CD4-positive, CD25-positive, alpha-beta regulatory T cell (primary cell): ENCODE measurements at regions not wholly inside any gene's neighbourhood (a gene's known extent, or its start where the extent isn't known, plus 50 kb on each side); places are given as distances from the start of the nearest gene placed in this dataset.

Experiments used
- ATAC-seq, 2 donors: fragments of 150-1000 bp; cut with Tn5 transposase; one replicate each; pipeline ENCODE4 v1.10.0; 2021; ENCODE audit warnings: low read depth in 2 of 2, moderate number of reproducible peaks in 2 of 2, moderate library complexity in 1 of 2
- DNase-seq, 3 donors: peaks; one replicate each; pipeline versions ENCODE4 v3.0.0 to v3.0.0-alpha.2; 2012 to 2022; ENCODE audit warnings: mixed read lengths in 1 of 3
- H3K27ac ChIP-seq: one replicate; pipeline ENCODE4 v1.7.0; 2013; ENCODE audit warnings: mild to moderate bottlenecking, low read length; ENCODE audit not compliant: insufficient read depth, poor library complexity, severe bottlenecking
- H3K27me3 ChIP-seq: one replicate; pipeline ENCODE4 v1.7.0; 2013; ENCODE audit warnings: low read length; ENCODE audit not compliant: control insufficient read depth, insufficient read depth
- H3K36me3 ChIP-seq: one replicate; pipeline ENCODE4 v1.7.0; 2013; ENCODE audit warnings: mild to moderate bottlenecking, low read length, moderate library complexity; ENCODE audit not compliant: control insufficient read depth, insufficient read depth
- H3K4me1 ChIP-seq: 2 replicates; pipeline ENCODE4 v1.7.0; 2013; ENCODE audit warnings: mild to moderate bottlenecking, low read length; ENCODE audit not compliant: insufficient read depth, control insufficient read depth, poor library complexity, severe bottlenecking
- H3K4me3 ChIP-seq: one replicate; pipeline ENCODE4 v1.7.0; 2013; ENCODE audit warnings: low read depth, mild to moderate bottlenecking, low read length, moderate library complexity
- H3K9me3 ChIP-seq, 2 experiments: 1 replicate in 1 of 2; 2 replicates in 1 of 2; pipeline ENCODE4 v1.7.0; 2013; ENCODE audit warnings: low read length in 2 of 2, mild to moderate bottlenecking in 1 of 2, moderate library complexity in 1 of 2; ENCODE audit not compliant: control insufficient read depth in 2 of 2
- H3K27ac Mint-ChIP-seq, 3 donors: one replicate each; pipeline ENCODE4 v1.8.0; 2020 to 2022; ENCODE audit warnings: mild to moderate bottlenecking in 3 of 3, mixed read lengths in 3 of 3, moderate library complexity in 2 of 3
- H3K27me3 Mint-ChIP-seq: one replicate; pipeline ENCODE4 v1.8.0; 2022; ENCODE audit warnings: mild to moderate bottlenecking, mixed read lengths
- H3K36me3 Mint-ChIP-seq: one replicate; pipeline ENCODE4 v1.8.0; 2020; ENCODE audit warnings: mixed read lengths
- H3K4me1 Mint-ChIP-seq, 4 donors: one replicate each; pipeline ENCODE4 v1.8.0; 2020 to 2022; ENCODE audit warnings: mixed read lengths in 4 of 4, mild to moderate bottlenecking in 1 of 4
- H3K4me3 Mint-ChIP-seq, 4 donors: one replicate each; pipeline ENCODE4 v1.8.0; 2020 to 2022; ENCODE audit warnings: mild to moderate bottlenecking in 4 of 4, mixed read lengths in 4 of 4, moderate library complexity in 3 of 4
- H3K9me3 Mint-ChIP-seq, 7 donors: one replicate each; pipeline ENCODE4 v1.8.0; 2020 to 2022; ENCODE audit warnings: mixed read lengths in 7 of 7, mild to moderate bottlenecking in 3 of 7, moderate library complexity in 2 of 7

DNA sequence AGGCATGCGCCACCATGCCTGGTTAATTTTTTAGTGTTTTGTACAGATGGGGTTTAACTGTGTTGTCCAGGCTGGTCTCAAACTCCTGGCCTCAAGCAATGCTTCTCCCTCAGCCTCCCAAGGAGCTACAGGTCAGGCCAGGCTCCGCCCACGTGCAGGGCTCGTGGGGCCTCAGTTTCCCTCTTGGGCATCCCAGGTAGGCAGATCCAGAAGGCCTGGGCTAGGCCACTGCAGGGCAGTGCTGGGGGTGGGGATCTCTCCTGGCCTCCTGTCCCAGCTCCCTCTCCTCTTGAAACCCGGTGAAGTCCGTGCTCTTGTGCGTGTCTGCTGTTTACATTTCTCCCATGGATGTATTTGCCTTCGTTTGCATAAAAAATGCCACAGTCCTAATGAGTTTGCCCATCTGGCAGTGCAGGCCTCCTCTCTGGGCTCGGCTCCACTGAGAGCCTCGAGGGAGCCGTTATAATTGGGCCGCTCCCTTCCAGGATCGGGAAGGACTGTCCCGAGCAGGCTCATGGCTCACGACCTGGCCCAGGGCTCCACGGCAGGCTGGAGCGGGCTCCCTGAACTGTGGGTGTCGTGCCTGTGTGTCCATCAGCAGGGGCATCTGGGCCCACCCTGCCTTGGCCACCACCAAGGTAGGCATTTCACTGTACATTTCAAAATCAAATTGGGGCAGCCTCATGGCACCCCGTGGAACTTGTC is 52.6 kb upstream of the RUFY1 start:
- H3K27ac ChIP-seq: no peak overlapping the region
- DNase-seq (no peak), ATAC-seq (no peak)
- Mint-ChIP-seq H3K9me3 (peaks cover 0 to 2% (median 0%) of the 10 kb centered on the region in 7 donors), H3K27ac (no peak overlapping the region), H3K4me3 (no peak overlapping the region), H3K36me3 (no peaks in the 10 kb centered on the region), H3K4me1 (no peaks in the 10 kb centered on the region), H3K27me3 (no peaks in the 10 kb centered on the region)
- H3K9me3 ChIP-seq: no peaks in the 10 kb centered on the region
- no peaks in the 10 kb centered on the region for H3K36me3 ChIP-seq
- no peaks in the 10 kb centered on the region for H3K27me3 ChIP-seq
- H3K4me3 ChIP-seq: no peak overlapping the region
- H3K4me1 ChIP-seq: no peaks in the 10 kb centered on the region

DNA sequence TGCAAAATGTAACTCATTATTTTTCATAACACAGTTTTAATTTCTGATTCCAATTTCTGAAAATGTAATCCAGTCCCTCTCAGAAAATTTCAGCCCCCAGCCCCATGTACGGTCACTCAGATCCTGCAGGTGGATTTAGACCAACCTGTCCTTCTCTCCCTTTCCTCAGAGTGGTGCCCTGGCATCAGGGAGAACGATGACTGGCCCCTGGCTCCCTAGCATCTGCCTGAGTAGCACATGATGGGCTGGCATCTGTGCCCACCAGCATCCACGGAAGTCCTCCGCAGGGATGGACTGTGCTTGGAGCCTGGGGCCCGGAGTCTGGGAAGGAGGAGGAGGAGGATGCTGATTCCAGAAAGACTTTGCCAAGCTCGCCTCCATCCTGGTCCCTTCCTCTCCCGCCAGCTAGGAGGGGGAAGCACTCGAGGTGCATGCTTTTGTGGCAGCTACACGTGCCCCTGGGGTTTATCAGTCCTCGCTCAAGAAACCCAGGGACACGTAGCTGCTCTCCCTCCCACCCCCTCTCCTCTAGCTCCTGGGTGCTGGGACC is 54.4 kb upstream of the RUFY1 start:
- Mint-ChIP-seq H3K4me1 (no peaks in the 10 kb centered on the region), H3K27me3 (no peaks in the 10 kb centered on the region), H3K4me3 (no peak overlapping the region), H3K36me3 (no peaks in the 10 kb centered on the region), H3K27ac (no peak overlapping the region), H3K9me3 (peaks cover 0 to 2% (median 0%) of the 10 kb centered on the region in 7 donors)
- H3K4me1 ChIP-seq: no peaks in the 10 kb centered on the region
- H3K27me3 ChIP-seq: no peaks in the 10 kb centered on the region
- H3K4me3 ChIP-seq: no peak overlapping the region
- ATAC-seq (no peak), DNase-seq (no peak)
- H3K36me3 ChIP-seq: no peaks in the 10 kb centered on the region
- H3K27ac ChIP-seq: no peak overlapping the region
- H3K9me3 ChIP-seq: no peaks in the 10 kb centered on the region

DNA sequence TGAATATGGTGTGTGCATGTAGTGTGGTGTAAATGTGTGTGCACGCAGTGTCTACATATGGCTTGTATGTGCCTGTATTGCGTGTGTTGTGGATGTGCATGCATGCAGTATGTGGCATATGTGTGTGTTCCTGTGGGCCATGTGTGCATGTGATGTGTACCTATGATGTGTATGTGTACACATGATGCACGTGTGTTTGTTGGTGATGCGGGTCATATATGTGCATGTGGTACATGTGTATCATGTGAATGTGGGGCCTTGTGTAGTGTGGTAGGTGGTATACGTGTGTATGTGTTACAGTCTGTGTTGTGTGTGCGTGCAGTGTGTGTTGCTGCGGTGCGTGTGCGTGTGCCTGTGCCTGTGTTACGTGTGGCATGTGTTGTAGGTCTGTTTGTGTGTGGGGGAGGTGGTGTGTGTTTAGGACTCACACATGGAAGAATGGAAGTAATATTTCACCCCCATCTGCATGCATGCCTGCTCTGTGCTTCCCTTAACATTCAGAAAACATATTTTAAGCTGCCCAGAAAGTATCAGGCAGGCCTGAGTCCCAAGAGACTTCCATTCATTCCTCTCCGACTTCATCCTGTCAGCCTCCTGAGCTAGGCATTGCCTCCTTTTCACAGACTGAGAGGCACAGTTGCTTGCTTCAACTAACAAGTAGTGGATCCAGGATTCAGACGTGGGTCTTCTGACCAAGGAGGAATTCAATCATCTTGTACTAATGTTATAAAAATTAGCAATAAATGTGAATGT is 55.4 kb upstream of the RUFY1 start:
- DNase-seq (no peak), ATAC-seq (no peak)
- Mint-ChIP-seq H3K9me3 (peaks cover 0 to 2% (median 0%) of the 10 kb centered on the region in 7 donors), H3K27me3 (no peaks in the 10 kb centered on the region), H3K36me3 (no peaks in the 10 kb centered on the region), H3K4me3 (no peak overlapping the region), H3K4me1 (no peaks in the 10 kb centered on the region), H3K27ac (no peak overlapping the region)
- H3K27ac ChIP-seq: no peak overlapping the region
- no peak overlapping the region for H3K4me3 ChIP-seq
- H3K36me3 ChIP-seq: no peaks in the 10 kb centered on the region
- no peaks in the 10 kb centered on the region for H3K27me3 ChIP-seq
- no peaks in the 10 kb centered on the region for H3K4me1 ChIP-seq
- H3K9me3 ChIP-seq: no peaks in the 10 kb centered on the region

DNA sequence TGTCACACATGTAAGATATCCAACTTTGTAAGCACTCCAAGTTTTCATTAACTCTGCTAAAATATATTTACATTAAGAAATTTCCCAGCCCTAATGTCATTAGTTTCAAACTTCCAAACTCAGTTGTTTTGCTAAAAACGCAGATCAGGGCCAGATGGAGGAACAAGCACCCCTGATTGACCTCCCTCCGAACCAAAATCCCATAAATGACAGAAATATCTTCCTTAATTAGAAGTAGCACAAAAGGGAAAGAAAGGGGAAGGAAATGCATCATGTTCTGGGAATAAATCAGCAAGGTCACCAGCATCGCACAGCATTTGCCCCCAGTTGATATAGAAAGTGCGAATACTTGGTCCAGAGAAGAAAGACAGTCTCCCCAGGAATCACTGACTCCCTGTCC is 61.4 kb upstream of the RUFY1 start:
- no peak for ATAC-seq
- H3K27me3 Mint-ChIP-seq: peaks cover 5% of the 10 kb centered on the region

DNA sequence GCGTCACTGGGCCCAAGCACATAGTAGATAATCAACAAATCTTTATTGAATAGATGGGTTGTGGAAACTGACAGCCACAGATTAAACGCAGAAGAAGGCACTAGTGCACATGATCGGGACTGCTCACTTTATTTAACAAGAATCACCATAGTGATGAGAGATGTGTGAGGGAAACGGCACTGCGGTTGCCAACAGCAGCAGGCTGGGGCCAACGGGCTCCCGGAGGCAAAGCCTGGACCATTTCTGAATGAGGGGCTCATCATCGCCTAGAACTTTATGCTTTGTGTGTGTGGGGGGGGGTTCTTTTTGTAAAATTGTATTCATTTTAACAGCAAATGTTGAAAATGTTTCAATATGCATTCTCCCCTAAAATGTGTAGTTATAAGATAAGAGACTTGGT is 61.9 kb upstream of the RUFY1 start:
- Histone ChIP-seq H3K27ac (no peak overlapping the region), H3K36me3 (no peaks in the 10 kb centered on the region), H3K9me3 (no peaks in the 10 kb centered on the region), H3K4me3 (no peak overlapping the region), H3K27me3 (no peaks in the 10 kb centered on the region), H3K4me1 (no peaks in the 10 kb centered on the region)
- no peaks in the 10 kb centered on the region for H3K4me1 Mint-ChIP-seq
- DNase-seq: no peak
- H3K36me3 Mint-ChIP-seq: no peaks in the 10 kb centered on the region
- H3K27me3 Mint-ChIP-seq: peaks cover 5% of the 10 kb centered on the region
- ATAC-seq: no peak
- H3K27ac Mint-ChIP-seq: no peak overlapping the region
- H3K4me3 Mint-ChIP-seq: no peak overlapping the region
- no peaks in the 10 kb centered on the region for H3K9me3 Mint-ChIP-seq

More for the DNA sequence above, 61.4 kb upstream of the RUFY1 start:
- Mint-ChIP-seq H3K36me3 (no peaks in the 10 kb centered on the region), H3K4me1 (no peaks in the 10 kb centered on the region), H3K4me3 (no peak overlapping the region), H3K27ac (no peak overlapping the region), H3K9me3 (no peaks in the 10 kb centered on the region)
- no peak overlapping the region for H3K4me3 ChIP-seq
- DNase-seq: no peak
- no peak overlapping the region for H3K27ac ChIP-seq
- no peaks in the 10 kb centered on the region for H3K9me3 ChIP-seq
- no peaks in the 10 kb centered on the region for H3K36me3 ChIP-seq
- no peaks in the 10 kb centered on the region for H3K27me3 ChIP-seq
- H3K4me1 ChIP-seq: no peaks in the 10 kb centered on the region

DNA sequence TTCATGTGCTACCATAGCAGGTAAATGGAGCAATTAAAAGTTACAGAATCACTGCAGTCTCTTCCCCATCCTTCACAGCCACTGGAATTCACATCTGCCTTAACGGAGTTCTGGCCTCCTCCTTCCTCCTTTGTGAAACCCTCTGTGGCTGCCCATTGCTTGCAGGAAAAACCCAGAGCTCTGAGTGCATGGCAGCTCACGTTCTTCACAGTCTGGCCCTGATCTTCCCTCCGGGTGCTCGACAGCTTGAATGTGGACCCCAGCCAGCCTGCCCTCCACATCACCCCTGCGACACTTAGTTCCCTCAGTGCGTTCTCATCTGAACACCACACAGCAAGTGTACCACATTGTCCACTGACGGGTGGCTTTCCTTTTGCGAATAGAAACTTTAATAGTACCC is 63.2 kb upstream of the RUFY1 start:
- Mint-ChIP-seq H3K9me3 (no peaks in the 10 kb centered on the region), H3K27me3 (peaks cover 5% of the 10 kb centered on the region), H3K4me3 (no peak overlapping the region), H3K36me3 (no peaks in the 10 kb centered on the region), H3K27ac (no peak overlapping the region), H3K4me1 (peaks cover 0 to 3% (median 0%) of the 10 kb centered on the region in 4 donors)
- Histone ChIP-seq H3K27ac (no peak overlapping the region), H3K36me3 (no peaks in the 10 kb centered on the region), H3K27me3 (no peaks in the 10 kb centered on the region), H3K9me3 (no peaks in the 10 kb centered on the region), H3K4me1 (no peaks in the 10 kb centered on the region), H3K4me3 (no peak overlapping the region)
- ATAC-seq (no peak), DNase-seq (no peak)

DNA sequence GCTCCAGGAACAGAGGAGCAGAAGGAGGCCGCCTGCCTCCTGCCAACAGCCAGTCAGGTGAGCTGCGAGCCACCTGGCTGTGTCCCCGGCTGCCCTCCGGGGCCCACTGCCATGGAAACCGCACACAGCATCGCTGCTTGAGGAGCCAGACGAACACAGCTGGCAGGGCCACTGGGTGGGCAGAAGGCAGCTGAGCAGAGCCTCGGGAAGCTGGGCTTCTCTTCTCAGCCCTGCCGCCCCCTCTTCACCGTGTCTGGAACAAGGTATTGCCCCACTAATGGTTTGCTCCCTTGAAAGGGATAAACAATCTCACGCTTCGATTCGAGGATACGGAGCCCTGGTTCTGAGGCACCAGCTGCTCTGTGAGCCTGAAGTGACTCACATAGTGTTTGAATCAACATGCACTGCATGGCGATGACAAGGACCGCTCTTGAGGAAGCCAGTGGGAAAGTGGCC is 63.7 kb upstream of the RUFY1 start:
- H3K9me3 Mint-ChIP-seq: no peaks in the 10 kb centered on the region
- DNase-seq (no peak), ATAC-seq (no peak)
- no peak overlapping the region for H3K27ac ChIP-seq
- no peaks in the 10 kb centered on the region for H3K4me1 ChIP-seq
- H3K9me3 ChIP-seq: no peaks in the 10 kb centered on the region
- no peaks in the 10 kb centered on the region for H3K27me3 ChIP-seq
- no peaks in the 10 kb centered on the region for H3K36me3 Mint-ChIP-seq
- peaks cover 5% of the 10 kb centered on the region for H3K27me3 Mint-ChIP-seq
- no peak overlapping the region for H3K4me3 ChIP-seq
- H3K4me3 Mint-ChIP-seq: no peak overlapping the region
- no peaks in the 10 kb centered on the region for H3K36me3 ChIP-seq
- peaks cover 0 to 5% (median 0%) of the 10 kb centered on the region in 4 donors for H3K4me1 Mint-ChIP-seq
- no peak overlapping the region for H3K27ac Mint-ChIP-seq
